H1 (cell line): ENCODE measurements at regions not wholly inside any gene's neighbourhood (a gene's known extent, or its start where the extent isn't known, plus 50 kb on each side); places are given as distances from the start of the nearest gene placed in this dataset.
A peak's percentile ranks its signal among the peaks of the same experiment; 100 is the strongest.

Experiments used
- CTCF ChIA-PET: fragments of 300-600 bp; sonication (Branson Sonifier 250); formaldehyde crosslinking; loops from one replicate; lab custom pipeline; 2021; ENCODE audit not compliant: partially characterized antibody; lab: Charles Lee
- POLR2A ChIA-PET: fragments of 300-600 bp; sonication (Branson Sonifier 250); formaldehyde crosslinking; loops from one replicate; lab custom pipeline; 2021; ENCODE audit warnings: inconsistent platforms; ENCODE audit not compliant: partially characterized antibody; lab: Charles Lee
- DNase-seq, 2 experiments: peaks; one replicate each; pipeline versions ENCODE4 v3.0.0 to v3.0.0-alpha.2; 2010 to 2022; ENCODE audit warnings: low spot score in 2 of 2, low read depth in 1 of 2, mixed read lengths in 1 of 2
- FAIRE-seq: peaks from 2 replicates; lab custom pipeline; 2011; peaks lifted over from hg19 to GRCh38; lab: Jason Lieb, UNC
- H2AFZ ChIP-seq: 2 replicates; pipeline ENCODE4 v1.8.1; 2012; ENCODE audit warnings: low read length, inconsistent platforms
- H2AK5ac ChIP-seq: 2 replicates; pipeline ENCODE4 v1.6.1; 2013; ENCODE audit warnings: low read depth, low read length
- H2BK120ac ChIP-seq: replicated peaks from 2 replicates; pipeline ENCODE3; 2013; ENCODE audit warnings: low read depth, low read length, inconsistent platforms
- H2BK12ac ChIP-seq: 2 replicates; pipeline ENCODE4 v1.6.1; 2013; ENCODE audit warnings: low read depth, low read length
- H2BK15ac ChIP-seq: 2 replicates; pipeline ENCODE4 v1.6.1; 2013; ENCODE audit warnings: low read length
- H2BK20ac ChIP-seq: 2 replicates; pipeline ENCODE4 v1.6.1; 2013; ENCODE audit warnings: low read length
- H2BK5ac ChIP-seq: 2 replicates; pipeline ENCODE4 v1.6.1; 2013; ENCODE audit warnings: low read depth, low read length
- H3K14ac ChIP-seq: 2 replicates; pipeline ENCODE4 v1.6.1; 2013; ENCODE audit warnings: inconsistent platforms; ENCODE audit not compliant: insufficient read length
- H3K18ac ChIP-seq: 2 replicates; pipeline ENCODE4 v1.6.1; 2013; ENCODE audit warnings: low read length; ENCODE audit errors: extremely low read depth
- H3K23ac ChIP-seq: 2 replicates; pipeline ENCODE4 v1.6.1; 2013; ENCODE audit warnings: inconsistent platforms; ENCODE audit not compliant: insufficient read length
- H3K23me2 ChIP-seq: 2 replicates; pipeline ENCODE4 v1.6.1; 2013; ENCODE audit warnings: low read depth, low read length
- H3K27ac ChIP-seq: 2 replicates; pipeline ENCODE4 v1.6.1; 2011; ENCODE audit warnings: low read depth, low read length, inconsistent platforms
- H3K27me3 ChIP-seq, 4 experiments: replicated peaks in 1 of 4; 1 replicate in 1 of 4; 2 replicates in 3 of 4; pipeline versions ENCODE4 v1.6.1 to v1.8.1; 2011 to 2013; ENCODE audit warnings: low read length in 3 of 4, mild to moderate bottlenecking in 3 of 4, inconsistent platforms in 2 of 4, mixed read lengths in 2 of 4, moderate library complexity in 1 of 4; ENCODE audit not compliant: control insufficient read depth in 3 of 4, insufficient read depth in 3 of 4; ENCODE audit errors: extremely low read depth in 1 of 4
- H3K36me3 ChIP-seq, 4 experiments: 2 replicates each; pipeline versions ENCODE4 v1.6.1 to v1.8.1; 2011 to 2013; ENCODE audit warnings: mild to moderate bottlenecking in 4 of 4, low read length in 3 of 4, moderate library complexity in 2 of 4, control low read depth in 1 of 4, inconsistent platforms in 1 of 4; ENCODE audit not compliant: insufficient read depth in 4 of 4, control insufficient read depth in 2 of 4
- H3K4ac ChIP-seq: replicated peaks from 2 replicates; pipeline ENCODE3; 2013; ENCODE audit warnings: low read length, low read depth, mixed read lengths, inconsistent platforms; ENCODE audit not compliant: insufficient read length
- H3K4me1 ChIP-seq, 4 experiments: replicated peaks in 1 of 4; 1 replicate in 1 of 4; 2 replicates in 3 of 4; pipeline versions ENCODE4 v1.6.1 to v1.8.1; 2011 to 2013; ENCODE audit warnings: low read length in 3 of 4, inconsistent platforms in 2 of 4, mixed read lengths in 1 of 4; ENCODE audit not compliant: insufficient read depth in 4 of 4, control insufficient read depth in 3 of 4
- H3K4me2 ChIP-seq, 2 experiments: 2 replicates each; pipeline versions ENCODE4 v1.6.1 to v1.8.1; 2011 to 2013; ENCODE audit warnings: low read depth in 2 of 2, low read length in 2 of 2, control low read depth in 1 of 2, inconsistent platforms in 1 of 2, mild to moderate bottlenecking in 1 of 2; ENCODE audit not compliant: insufficient read depth in 1 of 2
- H3K4me3 ChIP-seq, 4 experiments: fragments of 200-600, 300-600 bp in 1 of 4; sonication (generic), shearing (Covaris generic), sonication (Bioruptor Twin) in 1 of 4; 2 replicates each; pipeline versions ENCODE4 v1.5.1 to v1.8.1; 2011 to 2016; ENCODE audit warnings: low read length in 4 of 4, low read depth in 3 of 4, control low read depth in 2 of 4, inconsistent platforms in 2 of 4, mild to moderate bottlenecking in 2 of 4, mixed read lengths in 1 of 4, moderate library complexity in 1 of 4; ENCODE audit not compliant: insufficient read depth in 2 of 4; ENCODE audit errors: extremely low read depth in 1 of 4
- H3K56ac ChIP-seq: replicated peaks from 2 replicates; pipeline ENCODE3; 2013; ENCODE audit warnings: low read depth, mild to moderate bottlenecking, mixed read lengths, low read length, inconsistent platforms; ENCODE audit not compliant: insufficient read length
- H3K79me1 ChIP-seq: 2 replicates; pipeline ENCODE4 v1.6.1; 2013; ENCODE audit warnings: low read depth, low read length, control low read depth
- H3K79me2 ChIP-seq, 2 experiments: 2 replicates each; pipeline versions ENCODE4 v1.6.1 to v1.8.1; 2012 to 2013; ENCODE audit warnings: low read length in 2 of 2, mild to moderate bottlenecking in 2 of 2, inconsistent platforms in 1 of 2; ENCODE audit not compliant: insufficient read depth in 2 of 2, control insufficient read depth in 1 of 2
- H3K9ac ChIP-seq, 4 experiments: replicated peaks in 1 of 4; 1 replicate in 1 of 4; 2 replicates in 3 of 4; pipeline versions ENCODE4 v1.6.1 to v1.8.1; 2011 to 2013; ENCODE audit warnings: low read depth in 3 of 4, low read length in 3 of 4, control low read depth in 2 of 4, mild to moderate bottlenecking in 2 of 4, moderate library complexity in 2 of 4, inconsistent platforms in 1 of 4; ENCODE audit errors: extremely low read depth in 1 of 4
- H3K9me3 ChIP-seq, 2 experiments: 2 replicates each; pipeline versions ENCODE4 v1.6.1 to v1.8.1; 2012 to 2013; ENCODE audit warnings: mild to moderate bottlenecking in 2 of 2, moderate library complexity in 2 of 2, control low read depth in 1 of 2, inconsistent platforms in 1 of 2, low read depth in 1 of 2, low read length in 1 of 2, mixed read lengths in 1 of 2; ENCODE audit not compliant: insufficient read depth in 2 of 2
- H4K20me1 ChIP-seq, 2 experiments: replicated peaks in 1 of 2; 2 replicates each; pipeline versions ENCODE3 to v1.8.1; 2011 to 2013; ENCODE audit warnings: inconsistent platforms in 2 of 2, low read length in 2 of 2, mild to moderate bottlenecking in 1 of 2; ENCODE audit not compliant: insufficient read depth in 2 of 2, control insufficient read depth in 1 of 2
- H4K5ac ChIP-seq: 2 replicates; pipeline ENCODE4 v1.6.1; 2013; ENCODE audit warnings: low read length, low read depth, mixed read lengths, inconsistent platforms; ENCODE audit not compliant: insufficient read length
- H4K8ac ChIP-seq: 2 replicates; pipeline ENCODE4 v1.8.0; 2013; ENCODE audit warnings: mild to moderate bottlenecking, moderate library complexity, low read length, inconsistent platforms; ENCODE audit not compliant: insufficient read depth; ENCODE audit errors: extremely low read depth
- H4K91ac ChIP-seq: replicated peaks from 2 replicates; pipeline ENCODE3; 2013; ENCODE audit warnings: low read length, mixed read lengths, inconsistent platforms; ENCODE audit not compliant: insufficient read length
- BCL11A ChIP-seq, 2 experiments: IDR thresholded peaks; one replicate each; pipeline ENCODE4 v1.6.1; 2011; ENCODE audit warnings: low read depth in 2 of 2, low read length in 2 of 2, mild to moderate bottlenecking in 2 of 2
- CREB1 ChIP-seq: IDR thresholded peaks from 2 replicates; pipeline ENCODE4 v1.6.1; 2012; ENCODE audit warnings: inconsistent platforms
- CTBP2 ChIP-seq: IDR thresholded peaks from 2 replicates; pipeline ENCODE4 v1.7.0; 2011; ENCODE audit warnings: borderline replicate concordance, mild to moderate bottlenecking, moderate library complexity, mixed read lengths, low read length; ENCODE audit not compliant: insufficient read depth, insufficient read length
- E2F6 ChIP-seq: IDR thresholded peaks from 2 replicates; pipeline ENCODE4 v1.6.1; 2012; ENCODE audit warnings: inconsistent platforms
- EGR1 ChIP-seq: IDR thresholded peaks from 2 replicates; pipeline ENCODE4 v1.6.1; 2011; ENCODE audit warnings: low read depth, low read length, borderline replicate concordance
- GABPA ChIP-seq: IDR thresholded peaks from 2 replicates; pipeline ENCODE4 v1.6.1; 2011; ENCODE audit warnings: mild to moderate bottlenecking, low read length, moderate library complexity, borderline replicate concordance; ENCODE audit not compliant: insufficient read depth
- HDAC6 ChIP-seq: IDR thresholded peaks from one replicate; pipeline ENCODE4 v1.7.1; 2012; ENCODE audit warnings: low read depth, mild to moderate bottlenecking, inconsistent platforms, low read length, moderate library complexity
- JUND ChIP-seq: IDR thresholded peaks from 2 replicates; pipeline ENCODE4 v1.6.1; 2011; ENCODE audit warnings: mild to moderate bottlenecking, improper control_type of control experiment, low read length
- KDM4A ChIP-seq: IDR thresholded peaks from one replicate; pipeline ENCODE4 v1.7.1; 2012; ENCODE audit warnings: low read depth, mild to moderate bottlenecking, moderate library complexity, low read length, inconsistent platforms; ENCODE audit not compliant: severe bottlenecking
- MAFK ChIP-seq: IDR thresholded peaks from 2 replicates; pipeline ENCODE4 v1.6.1; 2012; ENCODE audit warnings: low read depth, mild to moderate bottlenecking, improper control_type of control experiment, low read length
- NANOG ChIP-seq: IDR thresholded peaks from 2 replicates; pipeline ENCODE4 v1.6.1; 2011; ENCODE audit warnings: low read length, low read depth, mild to moderate bottlenecking, inconsistent platforms; ENCODE audit not compliant: insufficient read depth, poor library complexity, severe bottlenecking
- NRF1 ChIP-seq: IDR thresholded peaks from 2 replicates; pipeline ENCODE4 v1.6.1; 2011; ENCODE audit warnings: mild to moderate bottlenecking, low read depth, low read length, improper control_type of control experiment
- RAD21 ChIP-seq, 2 experiments: IDR thresholded peaks in 1 of 2; conservative IDR thresholded peaks in 1 of 2; 2 replicates each; pipeline ENCODE4 v1.6.1; 2011; ENCODE audit warnings: low read depth in 2 of 2, low read length in 2 of 2, improper control_type of control experiment in 1 of 2, inconsistent platforms in 1 of 2, mild to moderate bottlenecking in 1 of 2, moderate library complexity in 1 of 2
- SP1 ChIP-seq: IDR thresholded peaks from 2 replicates; pipeline ENCODE4 v1.6.1; 2011; ENCODE audit warnings: low read depth, low read length
- WGBS, 2 experiments: shearing (Covaris generic) in 1 of 2; methylation state at CpG; one replicate each; pipeline versions ENCODE4 v1.1.6 to v1.1.7; 2013 to 2015; ENCODE audit warnings: low lambda C conversion rate in 2 of 2, mixed read lengths in 2 of 2, inconsistent platforms in 1 of 2, low coverage in 1 of 2, missing lambda C conversion rate in 1 of 2; ENCODE audit not compliant: insufficient replicate concordance in 2 of 2, insufficient coverage in 1 of 2, insufficient read length in 1 of 2; ENCODE audit errors: extremely low coverage in 1 of 2, missing lambda C conversion rate in 1 of 2; 5-methylcytosine and 5-hydroxymethylcytosine counted together

DNA sequence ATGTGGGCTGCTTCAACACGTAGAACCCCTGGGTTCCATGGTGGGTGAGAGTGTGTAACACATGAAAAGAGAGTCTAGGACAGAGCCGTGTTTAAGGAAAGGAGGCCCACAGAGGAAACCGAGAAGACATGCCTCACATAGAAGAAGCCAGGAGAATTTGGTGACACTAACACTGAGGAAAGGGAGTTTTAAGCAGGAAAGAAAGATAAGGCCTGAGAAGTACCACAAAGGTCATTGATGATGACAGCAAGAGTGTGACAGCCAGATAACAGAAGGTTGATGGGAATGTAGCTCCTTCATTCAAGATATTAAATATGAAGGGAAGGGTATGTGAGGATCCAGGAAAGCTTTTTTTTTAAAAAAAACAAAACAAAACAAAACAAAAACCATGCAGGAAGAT, 72.4 kb upstream of the SPRY4 start:
- H2BK12ac ChIP-seq, result no peak overlapping the region
- H2BK15ac ChIP-seq, result no peak overlapping the region
- no peak overlapping the region for H2BK5ac ChIP-seq
- H3K4ac ChIP-seq, result no peak overlapping the region
- peaks cover 0 to 2% (median 0%) of the 10 kb centered on the region in 4 experiments; a peak in 1 of 7 replicates for H3K4me1 ChIP-seq
- DNase-seq (no peak), FAIRE-seq (no peak)
- no peak overlapping the region for H3K23ac ChIP-seq
- POLR2A ChIA-PET, result no interaction called here
- no peak overlapping the region for H2AFZ ChIP-seq
- H3K4me2 ChIP-seq, result no peak overlapping the region
- H3K4me3 ChIP-seq, result no peak overlapping the region
- H3K14ac ChIP-seq, result no peak overlapping the region
- H4K20me1 ChIP-seq, result no peaks in the 10 kb centered on the region
- no peaks in the 10 kb centered on the region for H3K36me3 ChIP-seq
- H3K56ac ChIP-seq, result no peak overlapping the region
- no peaks in the 10 kb centered on the region for H3K27me3 ChIP-seq
- CTCF ChIA-PET, result interaction anchor here (1.6 kb wide), 2 partner anchors 12 to 152 kb away, joined by 6 read pairs; no protein-coding TSS in a partner anchor
- H3K18ac ChIP-seq, result no peak overlapping the region
- no peak overlapping the region for H4K91ac ChIP-seq
- TF ChIP-seq EGR1 (no peak), E2F6 (no peak), CREB1 (no peak), NANOG (no peak), JUND (no peak), MAFK (no peak), RAD21 (IDR thresholded peaks at IDR 0.05 in 1 of 2, conservative IDR thresholded peaks at IDR 0.05 in 1 of 2; ENCODE audit: low read depth in 2 of 2, low read length in 2 of 2) (no peak), KDM4A (no peak), CTBP2 (no peak), HDAC6 (no peak), GABPA (no peak), NRF1 (no peak), SP1 (no peak), BCL11A (IDR thresholded peaks at IDR 0.05; ENCODE audit: low read depth in 2 of 2, low read length in 2 of 2) (no peak)
- H2AK5ac ChIP-seq, result 0 out of 2 replicates have a peak overlapping the region, but pooled peaks have one; percentile 39
- no peak overlapping the region for H4K5ac ChIP-seq
- H3K79me2 ChIP-seq, result no peaks in the 10 kb centered on the region; a peak in 1 of 4 replicates
- H3K9me3 ChIP-seq, result peaks cover 5 to 10% of the 10 kb centered on the region in 2 experiments
- H4K8ac ChIP-seq, result no peak overlapping the region
- 87% methylated on average over 3 of the region's 3 CpGs; no CpG with 5 or more reads in 1 of the 2 experiments for WGBS, 2 experiments
- no peak overlapping the region for H2BK120ac ChIP-seq
- H3K79me1 ChIP-seq, result no peaks in the 10 kb centered on the region
- H3K9ac ChIP-seq, result no peak overlapping the region
- no peak overlapping the region for H3K27ac ChIP-seq
- H3K23me2 ChIP-seq, result peaks cover 2% of the 10 kb centered on the region; the same call in 1 of the 2 replicates
- no peak overlapping the region for H2BK20ac ChIP-seq
